ENCODE measurements at regions not wholly inside any gene's neighbourhood (a gene's known extent, or its start where the extent isn't known, plus 50 kb on each side); places are given as distances from the start of the nearest gene placed in this dataset.

GRCh38 chr13:107324416-107325204 lies 756.7 kb upstream of the ARGLU1 start:
- Histone ChIP-seq H3K4me1 (ENCODE audit: control insufficient read depth in 3 of 3, insufficient read depth in 2 of 3, low read depth in 1 of 3, low read length in 2 of 3) (no peaks in the 10 kb centered on the region), H3K27me3 (ENCODE audit: control insufficient read depth in 3 of 3, insufficient read depth in 3 of 3, low read length in 3 of 3) (no peaks in the 10 kb centered on the region), H3K4me3 (ENCODE audit: low read depth in 1 of 3, low read length in 3 of 3) (no peak overlapping the region), H3K27ac (ENCODE audit: low read depth in 1 of 3, low read length in 2 of 3) (no peak overlapping the region), H3K36me3 (ENCODE audit: control insufficient read depth in 3 of 3, insufficient read depth in 2 of 3, low read depth in 1 of 3, low read length in 3 of 3) (no peaks in the 10 kb centered on the region), H3K9me3 (ENCODE audit: control insufficient read depth in 2 of 2, insufficient read depth in 1 of 2, low read depth in 1 of 2, low read length in 1 of 2) (no peaks in the 10 kb centered on the region)
- 86 to 94% (median 93%) methylated on average over 2 of the region's 2 CpGs for WGBS, 3 donors
- FAIRE-seq: peak; percentile 10
- no peak for DNase-seq

GRCh38 chr13:107322228-107322627 lies 754.3 kb upstream of the ARGLU1 start:
- FAIRE-seq (no peak), DNase-seq (no peak)
- no peaks in the 10 kb centered on the region for H3K36me3 ChIP-seq (ENCODE audit: control insufficient read depth in 3 of 3, insufficient read depth in 2 of 3, low read depth in 1 of 3, low read length in 3 of 3)
- WGBS, 3 donors: 68 to 87% (median 72%) methylated on average over 2 of the region's 2 CpGs
- H3K27me3 ChIP-seq (ENCODE audit: control insufficient read depth in 3 of 3, insufficient read depth in 3 of 3, low read length in 3 of 3): no peaks in the 10 kb centered on the region
- H3K27ac ChIP-seq (ENCODE audit: low read depth in 1 of 3, low read length in 2 of 3): no peak overlapping the region
- no peaks in the 10 kb centered on the region for H3K9me3 ChIP-seq (ENCODE audit: control insufficient read depth in 2 of 2, insufficient read depth in 1 of 2, low read depth in 1 of 2, low read length in 1 of 2)
- no peaks in the 10 kb centered on the region for H3K4me1 ChIP-seq (ENCODE audit: control insufficient read depth in 3 of 3, insufficient read depth in 2 of 3, low read depth in 1 of 3, low read length in 2 of 3)
- no peak overlapping the region for H3K4me3 ChIP-seq (ENCODE audit: low read depth in 1 of 3, low read length in 3 of 3)

GRCh38 chr13:107305178-107305577 lies 737.2 kb upstream of the ARGLU1 start:
- H3K27ac ChIP-seq (ENCODE audit: low read depth in 1 of 3, low read length in 2 of 3): no peak overlapping the region
- H3K4me1 ChIP-seq (ENCODE audit: control insufficient read depth in 3 of 3, insufficient read depth in 2 of 3, low read depth in 1 of 3, low read length in 2 of 3): no peaks in the 10 kb centered on the region
- H3K27me3 ChIP-seq (ENCODE audit: control insufficient read depth in 3 of 3, insufficient read depth in 3 of 3, low read length in 3 of 3): no peaks in the 10 kb centered on the region
- DNase-seq (no peak), FAIRE-seq (no peak)
- 82 to 95% (median 86%) methylated on average over 1 of the region's 1 CpG for WGBS, 3 donors
- no peaks in the 10 kb centered on the region for H3K9me3 ChIP-seq (ENCODE audit: control insufficient read depth in 2 of 2, insufficient read depth in 1 of 2, low read depth in 1 of 2, low read length in 1 of 2)
- H3K4me3 ChIP-seq (ENCODE audit: low read depth in 1 of 3, low read length in 3 of 3): no peak overlapping the region
- H3K36me3 ChIP-seq (ENCODE audit: control insufficient read depth in 3 of 3, insufficient read depth in 2 of 3, low read depth in 1 of 3, low read length in 3 of 3): no peaks in the 10 kb centered on the region

- H3K4me3 ChIP-seq (ENCODE audit: low read depth in 1 of 3, low read length in 3 of 3): no peak overlapping the region
- no peak for FAIRE-seq
- no peak for DNase-seq
- H3K36me3 ChIP-seq (ENCODE audit: control insufficient read depth in 3 of 3, insufficient read depth in 2 of 3, low read depth in 1 of 3, low read length in 3 of 3): no peaks in the 10 kb centered on the region
- H3K27me3 ChIP-seq (ENCODE audit: control insufficient read depth in 3 of 3, insufficient read depth in 3 of 3, low read length in 3 of 3): no peaks in the 10 kb centered on the region
- H3K4me1 ChIP-seq (ENCODE audit: control insufficient read depth in 3 of 3, insufficient read depth in 2 of 3, low read depth in 1 of 3, low read length in 2 of 3): no peaks in the 10 kb centered on the region
- H3K9me3 ChIP-seq (ENCODE audit: control insufficient read depth in 2 of 2, insufficient read depth in 1 of 2, low read depth in 1 of 2, low read length in 1 of 2): no peaks in the 10 kb centered on the region
- no peak overlapping the region for H3K27ac ChIP-seq (ENCODE audit: low read depth in 1 of 3, low read length in 2 of 3)
- 61 to 76% (median 70%) methylated on average over 4 of the region's 4 CpGs for WGBS, 3 donors
Observed at GRCh38 chr13:107301724-107302374, 733.9 kb upstream of the ARGLU1 start.

- no peak for FAIRE-seq
Observed at GRCh38 chr13:107299717-107300116, 731.8 kb upstream of the ARGLU1 start.

GRCh38 chr13:107296804-107297203 lies 728.9 kb upstream of the ARGLU1 start:
- FAIRE-seq: no peak
- Histone ChIP-seq H3K4me3 (ENCODE audit: low read depth in 1 of 3, low read length in 3 of 3) (no peak overlapping the region), H3K27me3 (ENCODE audit: control insufficient read depth in 3 of 3, insufficient read depth in 3 of 3, low read length in 3 of 3) (no peaks in the 10 kb centered on the region), H3K27ac (ENCODE audit: low read depth in 1 of 3, low read length in 2 of 3) (no peak overlapping the region), H3K9me3 (ENCODE audit: control insufficient read depth in 2 of 2, insufficient read depth in 1 of 2, low read depth in 1 of 2, low read length in 1 of 2) (no peaks in the 10 kb centered on the region), H3K36me3 (ENCODE audit: control insufficient read depth in 3 of 3, insufficient read depth in 2 of 3, low read depth in 1 of 3, low read length in 3 of 3) (no peaks in the 10 kb centered on the region), H3K4me1 (ENCODE audit: control insufficient read depth in 3 of 3, insufficient read depth in 2 of 3, low read depth in 1 of 3, low read length in 2 of 3) (no peaks in the 10 kb centered on the region)
- DNase-seq: no peak
- 67 to 77% (median 69%) methylated on average over 4 of the region's 4 CpGs for WGBS, 3 donors

More at GRCh38 chr13:107299717-107300116, 731.8 kb upstream of the ARGLU1 start:
- no peak for DNase-seq
- no peak overlapping the region for H3K27ac ChIP-seq (ENCODE audit: low read depth in 1 of 3, low read length in 2 of 3)
- H3K36me3 ChIP-seq (ENCODE audit: control insufficient read depth in 3 of 3, insufficient read depth in 2 of 3, low read depth in 1 of 3, low read length in 3 of 3): no peaks in the 10 kb centered on the region
- no peaks in the 10 kb centered on the region for H3K9me3 ChIP-seq (ENCODE audit: control insufficient read depth in 2 of 2, insufficient read depth in 1 of 2, low read depth in 1 of 2, low read length in 1 of 2)
- no peaks in the 10 kb centered on the region for H3K27me3 ChIP-seq (ENCODE audit: control insufficient read depth in 3 of 3, insufficient read depth in 3 of 3, low read length in 3 of 3)
- no peaks in the 10 kb centered on the region for H3K4me1 ChIP-seq (ENCODE audit: control insufficient read depth in 3 of 3, insufficient read depth in 2 of 3, low read depth in 1 of 3, low read length in 2 of 3)
- WGBS, 3 donors: 48 to 58% (median 50%) methylated on average over 5 of the region's 5 CpGs
- no peak overlapping the region for H3K4me3 ChIP-seq (ENCODE audit: low read depth in 1 of 3, low read length in 3 of 3)

- Histone ChIP-seq H3K27me3 (ENCODE audit: control insufficient read depth in 3 of 3, insufficient read depth in 3 of 3, low read length in 3 of 3) (no peaks in the 10 kb centered on the region), H3K4me3 (ENCODE audit: low read depth in 1 of 3, low read length in 3 of 3) (no peak overlapping the region), H3K4me1 (ENCODE audit: control insufficient read depth in 3 of 3, insufficient read depth in 2 of 3, low read depth in 1 of 3, low read length in 2 of 3) (no peaks in the 10 kb centered on the region), H3K27ac (ENCODE audit: low read depth in 1 of 3, low read length in 2 of 3) (no peak overlapping the region), H3K36me3 (ENCODE audit: control insufficient read depth in 3 of 3, insufficient read depth in 2 of 3, low read depth in 1 of 3, low read length in 3 of 3) (no peaks in the 10 kb centered on the region), H3K9me3 (ENCODE audit: control insufficient read depth in 2 of 2, insufficient read depth in 1 of 2, low read depth in 1 of 2, low read length in 1 of 2) (no peaks in the 10 kb centered on the region)
- FAIRE-seq (no peak), DNase-seq (no peak)
- WGBS, 3 donors: 78 to 81% (median 80%) methylated on average over 2 of the region's 2 CpGs
Observed at GRCh38 chr13:107295416-107296140, 727.6 kb upstream of the ARGLU1 start.

- DNase-seq (no peak), FAIRE-seq (no peak)
- Histone ChIP-seq H3K36me3 (ENCODE audit: control insufficient read depth in 3 of 3, insufficient read depth in 2 of 3, low read depth in 1 of 3, low read length in 3 of 3) (no peaks in the 10 kb centered on the region), H3K9me3 (ENCODE audit: control insufficient read depth in 2 of 2, insufficient read depth in 1 of 2, low read depth in 1 of 2, low read length in 1 of 2) (no peaks in the 10 kb centered on the region), H3K27me3 (ENCODE audit: control insufficient read depth in 3 of 3, insufficient read depth in 3 of 3, low read length in 3 of 3) (no peaks in the 10 kb centered on the region), H3K4me1 (ENCODE audit: control insufficient read depth in 3 of 3, insufficient read depth in 2 of 3, low read depth in 1 of 3, low read length in 2 of 3) (no peaks in the 10 kb centered on the region), H3K27ac (ENCODE audit: low read depth in 1 of 3, low read length in 2 of 3) (no peak overlapping the region), H3K4me3 (ENCODE audit: low read depth in 1 of 3, low read length in 3 of 3) (no peak overlapping the region)
- WGBS, 3 donors: 73 to 80% (median 76%) methylated on average over 3 of the region's 3 CpGs
Observed at GRCh38 chr13:107293924-107294323, 726.0 kb upstream of the ARGLU1 start.
